Stimulated activated memory B cell treated with anti-CD40 and anti-IgM and Interleukin-4, amounts not matched to agents 10 μg/mL and 1 μg/mL and 100 μg/mL, for 72 hours (primary cell): ENCODE measurements at regions not wholly inside any gene's neighbourhood (a gene's known extent, or its start where the extent isn't known, plus 50 kb on each side); places are given as distances from the start of the nearest gene placed in this dataset.

Source experiments
- ATAC-seq: fragments of 150-1000 bp; cut with Tn5 transposase; 2 replicates; pipeline ENCODE4 v1.10.0; 2021
- H3K27ac Mint-ChIP-seq: one replicate; pipeline ENCODE4 v1.8.0; 2022; ENCODE audit warnings: mild to moderate bottlenecking, mixed read lengths
- H3K27me3 Mint-ChIP-seq: one replicate; pipeline ENCODE4 v1.8.0; 2022; ENCODE audit warnings: mixed read lengths
- H3K36me3 Mint-ChIP-seq: one replicate; pipeline ENCODE4 v1.8.0; 2022; ENCODE audit warnings: mixed read lengths
- H3K4me1 Mint-ChIP-seq: one replicate; pipeline ENCODE4 v1.8.0; 2022; ENCODE audit warnings: mixed read lengths
- H3K4me3 Mint-ChIP-seq: one replicate; pipeline ENCODE4 v1.8.0; 2022; ENCODE audit warnings: mild to moderate bottlenecking, moderate library complexity, mixed read lengths
- H3K9me3 Mint-ChIP-seq: one replicate; pipeline ENCODE4 v1.8.0; 2022; ENCODE audit warnings: mixed read lengths

- Mint-ChIP-seq H3K36me3 (no peaks in the 10 kb centered on the region), H3K4me1 (no peaks in the 10 kb centered on the region), H3K27ac (no peak overlapping the region), H3K27me3 (no peaks in the 10 kb centered on the region), H3K9me3 (peaks cover 9% of the 10 kb centered on the region), H3K4me3 (no peak overlapping the region)
- no peak for ATAC-seq
These were observed 521.9 kb downstream of the BNC2 start for GRCh38 chr9:16348531-16348930.

GRCh38 chr9:16352251-16352650 lies 518.2 kb downstream of the BNC2 start:
- ATAC-seq, result no peak
- Mint-ChIP-seq H3K9me3 (peaks cover under 1% of the 10 kb centered on the region), H3K36me3 (no peaks in the 10 kb centered on the region), H3K4me3 (no peak overlapping the region), H3K27me3 (no peaks in the 10 kb centered on the region), H3K27ac (no peak overlapping the region), H3K4me1 (no peaks in the 10 kb centered on the region)

- no peak for ATAC-seq
- Mint-ChIP-seq H3K27ac (no peak overlapping the region), H3K4me1 (no peaks in the 10 kb centered on the region), H3K36me3 (no peaks in the 10 kb centered on the region), H3K9me3 (no peaks in the 10 kb centered on the region), H3K27me3 (no peaks in the 10 kb centered on the region), H3K4me3 (no peak overlapping the region)
These were observed 517.6 kb downstream of the BNC2 start for GRCh38 chr9:16352791-16353401.

- H3K4me3 Mint-ChIP-seq, result no peak overlapping the region
- no peaks in the 10 kb centered on the region for H3K4me1 Mint-ChIP-seq
- no peak for ATAC-seq
- H3K36me3 Mint-ChIP-seq, result no peaks in the 10 kb centered on the region
- no peaks in the 10 kb centered on the region for H3K27me3 Mint-ChIP-seq
- H3K27ac Mint-ChIP-seq, result no peak overlapping the region
- H3K9me3 Mint-ChIP-seq, result peaks cover 2% of the 10 kb centered on the region
These were observed 514.2 kb downstream of the BNC2 start for GRCh38 chr9:16356196-16356765.

DNA sequence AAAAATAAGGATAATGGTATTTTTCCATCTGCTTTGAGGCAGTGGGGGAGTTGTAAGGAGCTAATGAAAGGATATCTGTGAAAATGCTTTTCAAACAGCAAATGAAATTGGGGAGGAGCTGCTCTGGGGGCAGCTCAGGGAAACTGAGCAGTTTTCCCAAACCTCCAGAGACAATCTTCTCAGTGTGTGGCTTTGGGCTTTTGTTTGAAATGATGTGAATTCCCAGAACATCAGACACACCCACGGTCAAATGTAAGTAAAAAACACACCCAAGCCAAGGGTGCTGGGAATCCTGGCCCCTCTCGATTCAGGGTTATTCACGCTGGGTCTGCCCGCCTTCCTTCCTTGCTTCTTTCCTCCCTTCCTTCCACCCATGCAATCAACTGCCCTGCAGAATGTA lies 512.6 kb downstream of the BNC2 start:
- peaks cover 2% of the 10 kb centered on the region for H3K9me3 Mint-ChIP-seq

DNA sequence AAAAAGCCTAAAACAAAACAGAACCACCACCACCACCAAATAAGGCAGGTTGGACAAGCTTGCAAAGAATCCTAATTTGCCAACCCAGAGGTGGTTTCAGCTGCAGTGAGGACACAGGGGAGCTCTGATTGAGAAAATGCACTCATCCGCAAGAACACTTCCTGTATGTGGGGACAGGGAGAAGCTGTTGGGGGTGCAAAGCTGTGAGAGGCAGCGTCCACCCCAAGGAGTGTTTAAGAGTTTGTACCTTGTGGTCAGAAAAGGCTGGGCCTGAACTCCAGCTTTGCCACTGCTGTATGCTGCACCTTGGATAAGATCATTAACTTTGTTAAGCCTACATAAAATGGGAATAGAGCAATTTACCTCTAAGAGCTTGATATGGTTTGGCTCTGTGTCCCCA lies 511.7 kb downstream of the BNC2 start:
- Mint-ChIP-seq H3K4me1 (no peaks in the 10 kb centered on the region), H3K4me3 (no peak overlapping the region), H3K9me3 (peaks cover 2% of the 10 kb centered on the region), H3K27me3 (no peaks in the 10 kb centered on the region), H3K36me3 (no peaks in the 10 kb centered on the region), H3K27ac (no peak overlapping the region)
- no peak for ATAC-seq

More for the DNA sequence above, 512.6 kb downstream of the BNC2 start:
- no peaks in the 10 kb centered on the region for H3K36me3 Mint-ChIP-seq
- no peak for ATAC-seq
- no peaks in the 10 kb centered on the region for H3K27me3 Mint-ChIP-seq
- no peak overlapping the region for H3K27ac Mint-ChIP-seq
- no peaks in the 10 kb centered on the region for H3K4me1 Mint-ChIP-seq
- no peak overlapping the region for H3K4me3 Mint-ChIP-seq
